Endometrial microvascular endothelial cells (primary cell): ENCODE measurements at regions not wholly inside any gene's neighbourhood (a gene's known extent, or its start where the extent isn't known, plus 50 kb on each side); places are given as distances from the start of the nearest gene placed in this dataset.
"Not testable (repeated sequence)": the region's sequence is repeated elsewhere in the genome, so short reads cannot be mapped to it uniquely, and the experiment has no call there.

Source experiments
- in situ Hi-C: cut with HindIII; loops from 2 replicates; pipeline ENCODE4 v1.10.0; 2017; ENCODE audit warnings: low sequenced_read_pairs, low pct_unique_long_range_greater_than_20kb; ENCODE audit errors: inconsistent ontology term

DNA sequence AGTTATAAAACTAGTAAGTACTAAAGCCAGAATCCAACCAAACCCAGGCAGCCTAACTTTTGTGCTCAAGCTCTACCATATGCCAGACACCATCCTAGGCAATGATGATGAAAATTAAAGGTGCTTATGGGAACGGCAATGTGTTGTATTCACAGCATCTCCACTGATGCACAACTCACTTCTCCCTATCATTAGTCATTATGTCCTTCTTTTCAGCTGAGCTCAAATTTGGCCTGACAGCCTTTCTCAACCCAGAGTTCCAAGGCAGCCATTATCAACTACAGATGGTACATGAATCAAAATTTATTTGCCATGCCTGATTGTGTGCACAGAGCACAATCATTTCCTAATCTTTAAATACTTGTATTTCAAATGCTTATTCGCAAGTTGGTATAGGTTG, 121.6 kb upstream of the TNPO1 start:
- in situ Hi-C loops, result no loop called here

DNA sequence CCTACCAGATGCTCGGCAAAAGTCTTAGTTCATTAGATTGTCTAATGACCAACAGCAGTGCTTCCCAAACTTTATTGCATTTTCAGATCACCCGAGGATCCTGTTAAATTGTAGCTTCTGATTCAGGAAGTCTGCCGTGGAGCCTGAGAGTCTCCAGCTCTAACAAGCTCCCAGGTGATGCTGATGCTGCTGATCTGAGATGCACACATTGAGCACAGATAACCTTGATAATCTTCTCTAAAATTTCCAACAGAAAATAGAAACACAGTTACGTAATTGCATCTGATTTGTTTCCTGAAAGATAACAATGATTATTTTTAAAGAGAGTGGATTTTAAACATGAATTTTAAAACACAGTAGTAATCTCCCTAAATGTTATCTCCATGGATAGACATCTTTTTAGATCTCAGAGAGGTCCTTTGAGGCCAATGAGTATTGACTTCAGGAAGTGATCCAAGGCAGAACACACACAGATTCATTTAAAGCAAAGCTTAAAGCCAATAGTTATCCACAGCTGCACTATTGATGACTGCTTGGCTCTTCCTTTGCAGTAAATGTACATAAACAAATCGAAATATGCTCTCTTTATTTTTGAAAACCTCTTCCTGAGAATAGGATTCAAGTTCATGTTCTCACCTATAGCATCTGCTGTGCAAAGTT, 122.8 kb upstream of the TNPO1 start:
- in situ Hi-C loops, result no loop called here

DNA sequence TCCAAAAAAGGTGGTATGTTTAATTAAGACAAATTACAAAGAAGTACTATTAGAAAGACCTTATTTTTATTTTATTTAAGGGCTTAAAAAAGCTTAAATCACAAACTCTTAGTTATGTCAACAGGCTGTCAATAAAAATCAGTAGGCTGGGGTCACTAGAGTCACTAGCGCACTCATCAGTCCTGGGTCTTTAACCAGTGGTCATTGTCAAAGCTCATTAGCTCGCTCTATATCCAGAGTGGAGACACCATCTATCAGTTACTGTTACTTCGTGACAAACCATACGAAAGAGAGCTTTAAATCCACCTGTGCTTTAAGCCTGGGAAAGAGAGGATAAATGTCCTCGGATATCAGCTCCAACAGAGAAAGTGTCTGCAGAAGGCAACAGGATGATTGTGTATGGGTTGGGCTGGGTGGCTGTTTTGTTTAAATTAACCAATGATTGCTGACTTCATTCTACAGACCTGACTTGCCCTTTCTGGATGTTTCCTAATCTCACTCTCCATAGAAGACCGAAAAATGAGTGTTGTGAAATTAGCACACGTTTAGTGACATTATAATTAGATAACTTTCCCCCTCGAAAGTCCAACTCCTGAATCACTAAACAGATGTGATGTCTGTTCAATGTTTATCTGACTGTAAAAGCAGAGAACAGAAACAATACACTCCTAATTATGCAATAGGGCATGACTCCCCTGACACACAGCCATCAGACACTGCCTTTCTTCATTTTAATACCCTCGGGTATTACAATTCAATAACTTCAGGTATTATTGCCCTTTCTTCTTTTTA, 123.6 kb upstream of the TNPO1 start:
- in situ Hi-C loops, result no loop called here

DNA sequence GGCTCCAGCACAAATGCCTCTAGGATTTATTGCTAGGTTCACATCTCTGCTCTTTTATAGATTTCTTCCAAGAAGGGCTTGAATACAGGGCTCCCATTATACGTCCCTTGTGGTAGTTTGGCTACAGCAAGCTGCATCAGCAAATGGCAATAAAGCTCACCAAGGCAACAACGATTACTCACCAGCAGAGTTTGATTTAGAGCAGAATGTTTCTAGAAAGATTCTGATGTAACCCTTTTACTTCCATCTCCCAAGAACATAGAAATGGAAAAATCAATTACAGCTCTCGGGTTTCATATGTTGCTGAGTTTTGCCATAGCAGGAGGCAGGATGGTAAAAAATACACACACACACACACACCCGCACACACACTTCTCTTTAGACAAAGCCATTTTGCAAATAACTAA, 124.2 kb upstream of the TNPO1 start:
- in situ Hi-C loops, result no loop called here

DNA sequence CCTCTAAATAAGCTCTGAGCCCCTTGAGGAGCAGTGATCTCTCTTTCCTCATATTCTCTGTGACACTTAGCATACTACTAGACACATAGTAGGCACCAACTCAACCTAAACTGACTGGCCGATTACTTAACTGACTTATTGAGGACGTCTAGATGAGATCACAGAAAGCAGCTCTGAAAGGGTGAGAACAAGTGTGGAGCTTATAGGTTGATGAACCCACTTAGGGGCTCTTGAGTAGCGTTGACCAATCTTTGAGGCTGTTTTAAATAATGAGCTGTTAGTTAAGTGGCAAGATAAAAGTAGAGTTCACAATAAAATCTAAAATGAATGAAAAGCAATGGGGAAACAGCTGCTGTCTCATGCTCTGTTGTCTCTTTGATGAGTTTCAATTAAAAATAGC, 124.7 kb upstream of the TNPO1 start:
- in situ Hi-C loops, result no loop called here

DNA sequence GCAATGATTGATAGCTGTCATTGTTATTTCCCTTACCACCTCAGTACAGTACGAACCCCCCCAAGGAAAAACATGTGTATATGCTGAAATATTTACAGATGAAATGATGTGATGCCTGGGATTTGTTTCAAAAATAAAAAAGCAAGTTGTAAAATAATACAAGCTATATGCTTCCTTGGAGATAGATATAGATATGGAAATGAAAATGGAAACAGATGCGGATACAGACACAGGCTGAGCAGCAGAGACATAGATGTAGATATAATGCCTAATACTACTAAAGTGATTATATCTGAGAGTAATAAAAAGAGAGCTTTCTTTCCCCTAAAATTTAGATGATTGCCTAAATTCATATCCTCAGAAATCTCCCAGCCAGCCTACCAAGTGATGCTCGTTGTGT, 127.5 kb upstream of the TNPO1 start:
- in situ Hi-C loops, result no loop called here

DNA sequence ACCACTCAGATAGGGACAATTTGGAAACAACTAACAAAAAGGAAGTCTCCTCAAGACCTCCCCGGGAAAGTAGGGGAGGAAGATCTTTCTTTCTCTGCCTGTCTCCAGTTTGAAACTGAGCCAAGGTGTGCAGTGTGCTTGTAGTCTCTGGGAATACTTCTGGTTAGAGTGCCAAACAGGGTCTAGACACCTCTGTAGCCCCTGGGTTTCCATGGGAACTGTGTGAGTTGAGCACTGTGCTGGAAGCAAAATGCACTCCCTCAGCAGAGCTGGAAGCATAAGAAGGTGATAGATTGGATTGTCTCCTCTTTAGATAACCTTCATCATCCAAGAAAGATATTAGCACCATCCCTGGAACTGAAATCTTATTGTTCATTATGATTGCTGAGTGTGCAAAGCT, 129.2 kb upstream of the TNPO1 start:
- in situ Hi-C loops, result no loop called here

DNA sequence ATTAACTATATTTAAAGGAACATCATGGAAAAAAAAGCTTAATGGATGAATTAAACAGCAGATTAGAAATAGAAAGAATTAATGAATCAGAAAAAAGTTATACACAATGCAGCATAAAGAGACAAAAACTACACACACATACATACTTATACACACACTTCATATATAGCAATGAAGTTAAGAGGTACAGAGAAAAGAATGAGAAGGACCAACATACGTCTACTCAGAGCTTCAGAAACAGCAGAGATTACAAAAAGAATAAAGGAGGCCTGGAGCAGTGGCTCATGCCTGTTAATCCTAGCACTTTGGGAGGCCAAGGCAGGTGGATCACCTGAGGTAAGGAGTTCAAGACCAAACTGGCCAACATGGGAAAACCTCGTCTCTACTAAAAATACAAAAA, 133.9 kb upstream of the TNPO1 start:
- in situ Hi-C loops, result no loop called here

DNA sequence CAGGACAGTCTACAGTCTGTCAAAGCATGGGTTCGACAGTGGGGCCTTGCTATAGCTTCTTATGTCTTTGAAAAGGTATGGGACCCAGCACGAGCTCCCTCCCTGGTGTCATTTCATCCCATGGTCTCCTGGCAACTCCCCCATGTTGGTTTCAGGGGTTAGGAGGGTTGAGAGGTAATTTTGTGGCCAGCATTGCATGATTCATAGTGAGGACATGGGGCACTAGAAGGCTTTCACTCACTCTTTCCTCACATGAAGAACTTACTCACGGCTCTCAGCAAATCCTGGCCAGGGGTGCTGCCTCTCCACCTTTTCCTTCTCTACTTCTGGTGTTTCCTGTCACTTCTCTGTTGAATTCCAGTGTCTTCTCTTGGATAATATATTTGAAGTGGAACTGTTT, 134.7 kb upstream of the TNPO1 start:
- in situ Hi-C loops, result no loop called here

DNA sequence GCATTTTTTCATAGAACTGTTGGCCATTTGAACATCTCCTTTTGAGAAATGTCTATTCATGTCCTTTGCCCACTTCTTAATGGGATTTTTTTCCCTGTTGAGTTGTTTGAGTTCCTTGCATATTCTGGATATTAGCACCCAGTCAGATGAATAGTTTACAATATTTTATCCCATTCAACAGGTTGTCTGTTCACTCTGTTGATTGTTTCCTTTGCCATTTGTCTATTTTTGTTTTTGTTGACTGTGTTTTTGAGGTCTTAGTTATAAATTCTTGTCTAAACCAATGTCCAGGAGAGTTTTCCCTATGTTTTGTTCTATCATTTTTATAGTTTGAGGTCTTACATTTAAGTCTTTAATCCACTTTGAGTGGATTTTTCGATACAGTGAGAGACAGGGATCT, 139.0 kb upstream of the TNPO1 start:
- in situ Hi-C loops, result no loop called here

DNA sequence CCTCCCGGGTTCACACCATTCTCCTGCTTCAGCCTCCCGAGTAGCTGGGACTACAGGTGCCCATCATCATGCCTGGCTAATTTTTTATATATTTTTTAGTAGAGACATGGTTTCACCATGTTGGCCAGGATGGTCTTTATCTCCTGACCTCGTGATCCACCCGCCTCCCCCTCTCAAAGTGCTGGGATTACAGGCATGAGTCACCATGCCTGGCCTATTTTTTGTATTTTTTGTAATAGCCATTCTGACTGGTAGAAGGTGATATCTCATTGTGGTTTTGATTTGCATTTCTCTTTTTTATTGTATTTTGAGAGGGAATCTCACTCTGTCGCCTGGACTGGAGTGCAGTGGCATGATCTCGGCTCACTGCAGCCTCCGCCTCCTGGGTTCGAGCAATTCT, 139.6 kb upstream of the TNPO1 start:
- in situ Hi-C loops, result not testable (repeated sequence)

DNA sequence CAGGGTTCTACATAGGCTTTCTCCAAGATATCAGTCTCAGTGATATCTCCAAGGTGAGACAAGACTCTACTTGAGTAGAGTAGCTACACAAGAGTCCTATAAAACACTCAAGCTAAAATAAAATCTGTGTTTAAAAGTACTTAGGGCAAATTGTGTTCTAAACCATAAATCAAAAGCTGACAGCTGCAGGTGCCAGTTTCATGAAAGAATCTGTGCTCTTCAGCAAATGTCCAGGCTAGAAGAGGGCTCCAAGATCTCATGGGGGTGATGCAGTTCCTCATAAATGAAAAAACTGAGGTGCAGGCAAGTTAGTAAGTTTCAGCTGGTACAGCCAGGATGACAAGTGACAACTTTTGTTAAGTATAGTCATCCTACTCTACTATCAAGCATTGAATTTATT, 142.8 kb upstream of the TNPO1 start:
- in situ Hi-C loops, result no loop called here

DNA sequence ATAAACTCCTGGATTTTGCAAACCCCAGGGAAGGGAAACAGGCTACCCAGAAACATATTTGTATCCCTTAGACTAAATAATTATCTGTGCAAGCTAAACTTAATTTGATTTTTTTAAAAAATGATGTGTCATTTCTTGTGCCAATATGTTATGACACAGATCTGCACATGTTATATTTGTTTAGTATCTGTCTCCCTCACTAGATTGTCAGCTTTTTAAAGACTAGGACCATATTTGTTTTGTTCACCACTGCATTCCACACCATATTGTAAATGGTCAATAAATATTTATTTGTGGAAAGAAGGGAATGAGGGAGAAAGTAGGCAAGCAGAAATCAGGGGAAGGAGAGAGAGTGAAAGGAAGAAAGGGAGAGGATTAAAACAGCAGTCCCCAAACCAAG, 143.3 kb upstream of the TNPO1 start:
- in situ Hi-C loops, result no loop called here

DNA sequence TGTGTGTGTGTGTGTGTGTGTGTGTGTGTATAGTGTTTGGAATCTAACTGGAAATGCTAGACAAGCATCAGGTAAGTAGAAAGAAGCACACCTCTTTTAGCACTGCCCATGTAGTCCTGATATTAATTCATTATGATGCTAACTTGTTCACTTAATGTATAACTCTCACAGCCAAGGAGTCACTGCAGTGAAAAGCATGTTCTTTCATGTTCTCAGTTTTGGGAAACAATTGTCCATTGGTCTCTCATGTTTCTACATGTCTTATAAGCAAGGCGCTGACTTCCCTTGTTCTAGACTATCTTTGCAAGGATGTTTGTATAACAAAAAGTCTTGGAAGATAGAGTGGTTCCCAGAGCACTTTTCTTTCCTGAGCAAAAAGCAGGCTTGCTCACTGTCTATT, 148.8 kb upstream of the TNPO1 start:
- in situ Hi-C loops, result no loop called here

DNA sequence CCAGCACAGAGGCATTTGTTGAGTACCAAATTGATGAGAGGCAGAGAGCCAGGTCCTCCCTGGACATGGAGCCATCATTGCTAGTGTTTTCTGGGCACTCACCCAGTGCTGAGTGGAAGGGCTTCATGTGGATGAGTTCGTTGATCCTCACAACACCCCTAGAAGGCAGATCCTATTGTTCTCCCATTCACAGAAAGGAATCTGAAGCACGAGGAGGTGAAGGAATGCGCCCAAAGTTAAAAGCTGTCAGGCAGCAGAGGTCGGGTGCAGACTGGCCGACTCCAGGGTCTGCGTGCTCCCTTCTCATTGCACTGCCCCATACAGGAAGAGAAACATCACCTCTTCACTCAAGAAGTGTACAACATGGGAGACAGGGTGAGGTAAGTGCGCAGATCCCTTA, 153.5 kb upstream of the TNPO1 start:
- in situ Hi-C loops, result no loop called here

DNA sequence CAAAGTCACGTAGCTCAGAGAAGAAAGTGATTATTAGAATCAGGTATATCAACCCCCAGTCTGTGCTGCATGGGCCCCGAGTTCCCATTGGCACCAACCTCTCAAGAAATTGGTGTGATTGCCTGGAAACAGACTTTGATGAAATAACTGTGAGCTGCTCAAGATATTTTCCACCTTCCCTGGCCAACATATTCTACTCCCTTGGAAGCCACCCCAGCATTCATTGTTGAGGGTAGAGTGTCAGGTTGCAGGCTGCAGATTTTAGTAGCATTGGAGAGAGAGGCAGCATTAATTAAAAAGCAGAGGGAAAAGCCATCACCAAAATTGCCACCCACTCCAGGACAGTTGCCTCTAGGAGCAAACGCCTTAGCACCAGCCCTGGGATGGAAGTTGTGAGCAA, 154.2 kb upstream of the TNPO1 start:
- in situ Hi-C loops, result no loop called here

DNA sequence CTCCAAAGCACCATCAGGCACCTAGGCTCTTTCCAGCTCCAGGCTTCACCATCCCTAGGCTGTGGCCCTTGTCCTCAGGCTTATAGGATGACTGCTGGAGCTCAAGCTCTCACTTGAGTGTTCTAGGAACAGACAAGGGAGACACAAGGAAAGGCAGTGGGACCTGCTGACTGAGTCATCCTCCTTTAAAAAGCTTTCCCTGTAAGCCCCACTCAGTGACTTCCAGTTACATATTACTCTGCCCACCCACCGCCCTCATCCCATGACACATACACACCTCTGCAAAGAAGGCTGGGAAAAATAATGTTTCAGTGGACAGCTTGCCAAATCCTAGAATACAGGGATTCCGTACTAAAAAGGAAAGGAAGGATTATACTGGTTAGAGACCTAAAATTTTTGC, 154.2 kb upstream of the ZNF366 start:
- in situ Hi-C loops, result no loop called here

DNA sequence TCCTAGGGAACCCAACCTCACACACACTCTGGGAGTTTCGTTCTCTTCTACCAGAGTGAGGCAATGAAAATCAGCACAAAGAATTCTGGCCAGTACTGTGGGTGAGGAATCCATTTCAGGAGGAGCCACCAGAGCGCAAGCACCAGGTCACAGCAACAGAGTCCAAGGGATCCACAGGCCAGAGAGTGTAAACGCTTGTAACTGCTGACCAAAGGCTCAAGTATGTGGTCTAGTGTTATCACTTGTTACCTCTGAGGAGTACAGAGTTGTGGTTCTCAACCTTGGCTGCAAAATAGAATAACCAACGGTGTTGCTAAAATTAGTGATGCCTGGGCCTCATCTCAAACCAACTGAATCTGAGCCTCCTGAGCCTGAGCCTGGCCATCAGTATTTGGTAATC, 152.5 kb upstream of the ZNF366 start:
- in situ Hi-C loops, result no loop called here

DNA sequence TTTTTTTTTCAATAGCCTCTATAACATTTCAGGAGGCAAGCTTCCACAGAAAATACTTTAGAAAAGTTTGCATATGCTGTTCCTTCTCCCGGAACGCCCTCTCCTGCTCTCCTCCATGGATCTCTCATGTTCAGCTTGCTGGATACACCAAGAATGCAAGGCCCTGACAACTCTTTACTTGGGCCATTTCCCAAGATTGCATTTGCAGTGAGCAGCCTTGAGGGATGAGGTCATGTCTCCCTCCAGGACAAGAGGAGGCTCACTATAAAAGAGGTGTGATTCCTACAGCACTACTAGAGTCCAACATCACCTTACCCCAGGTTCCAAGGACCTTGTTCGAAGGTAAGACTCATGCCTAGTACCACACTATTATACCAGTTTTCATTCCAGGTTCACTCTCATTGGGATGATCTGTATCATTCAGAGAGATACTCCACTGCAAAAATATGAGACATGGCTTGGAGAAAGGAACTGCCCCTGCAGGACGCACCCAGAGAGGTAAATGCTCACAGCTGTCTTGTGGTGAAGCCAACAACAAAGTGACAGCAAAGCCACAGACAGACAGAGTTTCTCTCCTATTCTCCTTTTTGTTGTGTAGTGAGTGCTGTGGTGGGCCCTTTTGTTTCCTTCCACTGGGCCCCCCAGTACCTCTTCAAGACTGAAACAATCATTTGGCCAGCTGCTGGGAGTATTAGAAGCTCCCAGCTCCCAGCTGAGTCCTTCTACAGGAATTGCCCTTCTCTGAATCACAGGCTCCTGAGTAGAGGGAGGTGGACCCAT, 151.7 kb upstream of the ZNF366 start:
- in situ Hi-C loops, result no loop called here

DNA sequence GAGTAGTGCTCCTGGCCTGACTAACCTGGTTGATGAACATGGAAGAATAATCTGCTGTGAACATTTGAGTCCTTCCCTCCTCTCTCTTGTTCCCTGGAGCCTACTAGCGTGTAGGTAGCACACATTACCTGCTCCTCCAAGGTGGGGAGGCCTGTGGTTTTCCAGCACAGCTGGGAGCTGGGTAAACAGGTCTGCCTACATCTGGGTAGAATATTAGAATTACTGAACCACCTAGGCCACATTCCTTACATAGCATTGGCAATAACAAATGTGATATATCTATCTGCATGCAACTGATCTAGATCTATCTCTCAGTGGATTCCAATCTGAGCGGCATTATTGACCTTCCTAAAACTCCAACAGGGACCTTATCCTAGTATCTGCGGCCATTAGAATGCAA, 151.0 kb upstream of the ZNF366 start:
- in situ Hi-C loops, result no loop called here
